ENCODE measurements at regions not wholly inside any gene's neighbourhood (a gene's known extent, or its start where the extent isn't known, plus 50 kb on each side); places are given as distances from the start of the nearest gene placed in this dataset.

GRCh38 chr3:72279068-72279604, 494.2 kb upstream of the PROK2 start:
- TF ChIP-seq POLR2A (IDR thresholded peaks at IDR 0.05), result no peak
- no peak for TF ChIP-seq CTCF (IDR thresholded peaks at IDR 0.05)
- no peak for TF ChIP-seq POLR2AphosphoS5 (IDR thresholded peaks at IDR 0.05)
- no peak for TF ChIP-seq EP300 (IDR thresholded peaks at IDR 0.05)
